K562 (cell line): ENCODE measurements at regions not wholly inside any gene's neighbourhood (a gene's known extent, or its start where the extent isn't known, plus 50 kb on each side); places are given as distances from the start of the nearest gene placed in this dataset.

Source experiments
- ATAC-seq: fragments of 200-7000 bp; cut with Tn5 transposase; 3 replicates; pipeline ENCODE4 v1.9.1; 2020; ENCODE audit warnings: moderate library complexity
- BruUV-seq: library from RNA; stranded (reverse); fragments of 400-500 nt; replicated peaks from 2 replicates; lab custom pipeline; 2021; lab: Mats Ljungman, UMichigan
- CTCF ChIA-PET: fragments of 300-600 bp; formaldehyde crosslinking; extraction: SDS; loops from one replicate; lab custom pipeline; 2021; ENCODE audit warnings: low intra/inter-chr PET ratio; lab: Yijun Ruan, JAX
- POLR2A ChIA-PET: fragments of 300-600, 350-650 bp; sonication (Branson Sonifier 250); formaldehyde crosslinking; extraction: SDS; loops from one replicate; lab custom pipeline; 2021; ENCODE audit warnings: antibody characterized with exemption, inconsistent platforms; lab: Yijun Ruan, JAX
- DNase-seq, 4 experiments: peaks; one replicate each; pipeline versions ENCODE4 v3.0.0 to v3.0.0-alpha.2; 2011 to 2018; ENCODE audit warnings: low spot score in 3 of 4, mixed read lengths in 3 of 4; ENCODE audit errors: extremely low read depth in 1 of 4
- FAIRE-seq: peaks from 2 replicates; lab custom pipeline; 2011; peaks lifted over from hg19 to GRCh38; lab: Jason Lieb, UNC
- H2AFZ ChIP-seq: 2 replicates; pipeline ENCODE4 v1.6.0; 2011; ENCODE audit warnings: low read depth, low read length, control low read depth, inconsistent platforms
- H3K27ac ChIP-seq: fragments of 200-600 bp; 3 replicates; pipeline ENCODE4 v1.8.0; 2011; ENCODE audit warnings: low read depth, mild to moderate bottlenecking, control low read depth, inconsistent platforms, low read length, moderate library complexity, mixed read lengths; ENCODE audit errors: extremely low read depth
- H3K27me3 ChIP-seq, 2 experiments: fragments of 300-600 bp in 1 of 2; 2 replicates in 1 of 2; 3 replicates in 1 of 2; pipeline versions ENCODE4 v1.6.0 to v1.8.0; 2011; ENCODE audit warnings: inconsistent platforms in 2 of 2, low read length in 2 of 2, mild to moderate bottlenecking in 1 of 2, mixed read lengths in 1 of 2, moderate library complexity in 1 of 2; ENCODE audit not compliant: control insufficient read depth in 2 of 2, insufficient read depth in 2 of 2
- H3K36me3 ChIP-seq: fragments of 300-600 bp; 3 replicates; pipeline ENCODE4 v1.8.0; 2011; ENCODE audit warnings: mild to moderate bottlenecking, low read length, inconsistent platforms; ENCODE audit not compliant: control insufficient read depth, insufficient read depth
- H3K4me1 ChIP-seq, 2 experiments: fragments of 200-600 bp in 1 of 2; replicated peaks in 1 of 2; 2 replicates in 1 of 2; 3 replicates in 1 of 2; pipeline versions ENCODE4 v1.5.1 to v1.8.0; 2011; ENCODE audit warnings: inconsistent platforms in 2 of 2, low read length in 2 of 2, mild to moderate bottlenecking in 1 of 2, mixed read lengths in 1 of 2, moderate library complexity in 1 of 2; ENCODE audit not compliant: control insufficient read depth in 2 of 2, insufficient read depth in 2 of 2
- H3K4me2 ChIP-seq: 2 replicates; pipeline ENCODE4 v1.6.1; 2011; ENCODE audit warnings: low read length, control low read depth, inconsistent platforms, mixed read lengths; ENCODE audit not compliant: insufficient read depth
- H3K4me3 ChIP-seq: fragments of 200-600 bp; sonication (generic), shearing (Covaris generic); 2 replicates; pipeline ENCODE4 v1.5.1; 2016; ENCODE audit warnings: control low read depth, inconsistent platforms
- H3K79me2 ChIP-seq: fragments of 200-600 bp; 3 replicates; pipeline ENCODE4 v1.8.0; 2011; ENCODE audit warnings: low read length, inconsistent platforms; ENCODE audit not compliant: control insufficient read depth, insufficient read depth
- H3K9ac ChIP-seq, 2 experiments: 2 replicates each; pipeline versions ENCODE4 v1.6.0 to v1.6.1; 2011; ENCODE audit warnings: low read depth in 2 of 2, low read length in 2 of 2, control low read depth in 1 of 2, inconsistent platforms in 1 of 2, mild to moderate bottlenecking in 1 of 2, mixed read lengths in 1 of 2; ENCODE audit not compliant: insufficient read depth in 1 of 2
- H3K9me1 ChIP-seq: one replicate; pipeline ENCODE4 v1.6.0; 2011; ENCODE audit warnings: inconsistent platforms, mild to moderate bottlenecking, low read length, moderate library complexity; ENCODE audit not compliant: control insufficient read depth, insufficient read depth
- H3K9me3 ChIP-seq: replicated peaks from 2 replicates; pipeline ENCODE4 v1.5.1; 2011; ENCODE audit warnings: low read depth, low read length, inconsistent platforms; ENCODE audit not compliant: control insufficient read depth, insufficient read depth
- H4K20me1 ChIP-seq: replicated peaks from 2 replicates; pipeline ENCODE4 v1.6.1; 2011; ENCODE audit warnings: low read length, inconsistent platforms, mixed read lengths; ENCODE audit not compliant: control insufficient read depth, insufficient read depth
- ETV6 ChIP-seq, 3 experiments: fragments of 150-350 bp in 1 of 3; sonication (generic) in 1 of 3; formaldehyde crosslinking in 1 of 3; IDR thresholded peaks; 2 replicates each; pipeline versions ENCODE4 v1.6.1 to v1.8.0; 2014 to 2022; ENCODE audit warnings: borderline replicate concordance in 2 of 3, low read depth in 2 of 3, antibody characterized with exemption in 1 of 3, low read length in 1 of 3, mild to moderate bottlenecking in 1 of 3, missing genetic modification reagents in 1 of 3
- HDGF ChIP-seq: fragments of 450-650 bp; IDR thresholded peaks from 2 replicates; pipeline ENCODE4 v1.6.1; 2016
- KLF10 ChIP-seq: fragments of 250-450 bp; sonication (Bioruptor Pico); IDR thresholded peaks from 2 replicates; pipeline ENCODE4 v1.6.1; 2021; ENCODE audit warnings: matching md5 sums
- PML ChIP-seq: IDR thresholded peaks from 2 replicates; pipeline ENCODE4 v1.6.1; 2012; ENCODE audit warnings: low read length, inconsistent platforms
- ZNF174 ChIP-seq: fragments of 250-450 bp; sonication (Bioruptor Pico); IDR thresholded peaks from 2 replicates; pipeline ENCODE4 v1.4.0; 2020; ENCODE audit warnings: mild to moderate bottlenecking
- ZNF444 ChIP-seq: fragments of 250-450 bp; sonication (Bioruptor Pico); IDR thresholded peaks from 2 replicates; pipeline ENCODE4 v1.4.0; 2020; ENCODE audit warnings: mild to moderate bottlenecking, moderate library complexity
- WGBS: fragments of 100-300 bp; shearing (Covaris generic); methylation state at CpG from one replicate; pipeline ENCODE4 v1.1.6; 2016; ENCODE audit warnings: low coverage, mixed read lengths; ENCODE audit not compliant: insufficient coverage; ENCODE audit errors: missing lambda C conversion rate; 5-methylcytosine and 5-hydroxymethylcytosine counted together
- in situ Hi-C: fragments of 300-500 bp; cut with MboI; formaldehyde crosslinking; loops from 4 replicates; pipeline ENCODE4 v1.15.0; 2018; ENCODE audit warnings: inconsistent platforms, mixed read lengths
- intact Hi-C: fragments of 100-400 bp; cut with micrococcal nuclease; formaldehyde crosslinking; loops from 2 replicates; pipeline ENCODE4 v1.14.2; 2022
- TF ChIP-seq, protein P1 (sequence below): fragments of 450-650 bp; IDR thresholded peaks from 2 replicates; pipeline ENCODE4 v1.6.1; 2016; ENCODE audit warnings: missing biosample characterization, missing genetic modification characterization

DNA sequence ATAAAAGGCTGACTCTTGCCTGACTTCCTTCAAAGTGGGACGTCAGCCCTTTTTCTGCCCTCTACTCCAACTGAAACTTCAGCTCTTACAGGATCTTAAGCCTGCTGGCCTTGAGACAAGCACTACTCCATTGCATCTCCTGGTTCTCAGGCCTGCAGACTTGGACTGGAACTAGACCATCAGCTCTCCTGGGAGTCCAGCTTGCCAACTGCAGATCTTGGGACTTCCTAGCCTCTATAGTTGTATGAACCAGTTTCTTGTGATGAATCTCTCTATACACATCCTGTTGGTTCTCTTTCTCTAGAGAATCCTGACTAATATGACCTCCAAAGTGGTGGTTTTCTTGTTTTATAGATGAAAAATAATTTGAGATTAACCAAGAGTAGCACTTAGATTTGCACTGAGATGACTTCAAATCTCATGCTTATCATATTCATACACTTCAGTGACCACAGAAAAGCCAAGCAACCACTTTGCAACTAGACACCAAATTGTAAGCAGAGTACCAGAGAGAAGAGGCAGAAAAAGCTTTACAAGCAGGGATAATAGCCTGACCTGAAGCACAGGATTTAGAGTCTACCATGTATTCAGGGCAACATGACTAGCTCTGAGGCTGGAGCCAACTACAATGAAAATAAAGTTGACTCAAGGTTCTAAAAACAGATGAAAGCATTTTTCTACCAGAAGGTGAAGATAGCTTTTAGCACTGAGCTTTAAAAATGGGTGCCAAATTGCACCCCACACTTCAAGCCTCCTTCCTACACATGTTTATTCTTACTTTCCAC, 661.3 kb upstream of the USP24 start:
- no peak overlapping the region for H3K27ac ChIP-seq
- WGBS: 0% methylated on average over 1 of the region's 1 CpG
- POLR2A ChIA-PET: interaction anchor here (0.9 kb wide), 1 partner anchor 10 kb away, joined by 3 read pairs; no protein-coding TSS in a partner anchor
- CTCF ChIA-PET: no interaction called here
- in situ Hi-C loops: no loop called here
- DNase-seq: no peak
- H4K20me1 ChIP-seq: no peaks in the 10 kb centered on the region
- H2AFZ ChIP-seq: no peak overlapping the region
- H3K4me3 ChIP-seq: no peak overlapping the region
- no peaks in the 10 kb centered on the region for H3K79me2 ChIP-seq
- intact Hi-C loops: no loop called here
- TF ChIP-seq HDGF (no peak), ETV6 (IDR thresholded peaks at IDR 0.05; ENCODE audit: borderline replicate concordance in 1 of 2, low read depth in 2 of 2, low read length in 1 of 2) (no peak), ETV6 (CRISPR knock-in tag; IDR thresholded peaks at IDR 0.05; ENCODE audit: borderline replicate concordance) (no peak), PML (no peak), KLF10 (CRISPR knock-in tag) (no peak), ZNF444 (CRISPR knock-in tag) (no peak), ZNF174 (CRISPR knock-in tag) (no peak)
- TF ChIP-seq, protein P1, sequence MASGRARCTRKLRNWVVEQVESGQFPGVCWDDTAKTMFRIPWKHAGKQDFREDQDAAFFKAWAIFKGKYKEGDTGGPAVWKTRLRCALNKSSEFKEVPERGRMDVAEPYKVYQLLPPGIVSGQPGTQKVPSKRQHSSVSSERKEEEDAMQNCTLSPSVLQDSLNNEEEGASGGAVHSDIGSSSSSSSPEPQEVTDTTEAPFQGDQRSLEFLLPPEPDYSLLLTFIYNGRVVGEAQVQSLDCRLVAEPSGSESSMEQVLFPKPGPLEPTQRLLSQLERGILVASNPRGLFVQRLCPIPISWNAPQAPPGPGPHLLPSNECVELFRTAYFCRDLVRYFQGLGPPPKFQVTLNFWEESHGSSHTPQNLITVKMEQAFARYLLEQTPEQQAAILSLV (tag): no peak
- BruUV-seq: no TSS peak
- FAIRE-seq: no peak
- no peak overlapping the region for H3K4me2 ChIP-seq
- H3K27me3 ChIP-seq: no peaks in the 10 kb centered on the region
- no peak for ATAC-seq
- H3K9ac ChIP-seq: no peak overlapping the region
- H3K9me1 ChIP-seq: no peaks in the 10 kb centered on the region
- no peaks in the 10 kb centered on the region for H3K4me1 ChIP-seq
- no peaks in the 10 kb centered on the region for H3K9me3 ChIP-seq
- H3K36me3 ChIP-seq: no peaks in the 10 kb centered on the region
